Left renal cortex interstitium (tissue), 4 donors: ENCODE measurements at regions not wholly inside any gene's neighbourhood (a gene's known extent, or its start where the extent isn't known, plus 50 kb on each side); places are given as distances from the start of the nearest gene placed in this dataset.
"Not testable (repeated sequence)": the region's sequence is repeated elsewhere in the genome, so short reads cannot be mapped to it uniquely, and the experiment has no call there.

Experiments
- DNase-seq, 4 donors: peaks; one replicate each; pipeline ENCODE4 v3.0.0-alpha.2; 2013; ENCODE audit warnings: low read depth in 4 of 4, low spot score in 2 of 4, missing footprints in 1 of 4

DNA sequence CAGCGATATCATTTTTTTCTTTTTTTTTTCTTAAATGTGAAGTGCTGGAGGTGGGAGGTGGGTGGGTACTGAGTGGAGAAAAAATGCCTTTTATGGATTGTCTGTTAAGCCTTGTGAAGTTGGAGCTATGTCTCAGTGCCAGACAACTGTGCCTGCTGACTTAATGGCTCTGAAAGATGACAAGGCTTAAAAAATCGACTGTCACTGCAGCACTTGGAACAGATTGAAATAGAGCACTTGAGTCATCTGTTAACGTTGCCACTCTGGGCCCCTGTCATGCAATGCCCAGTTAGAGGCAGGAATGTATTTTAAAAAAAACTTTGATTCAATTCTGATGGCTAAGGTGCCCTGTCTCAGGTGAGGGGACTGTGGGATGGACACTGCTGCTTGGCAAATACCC is 108.2 kb upstream of the HS3ST2 start:
- DNase-seq = no peak

DNA sequence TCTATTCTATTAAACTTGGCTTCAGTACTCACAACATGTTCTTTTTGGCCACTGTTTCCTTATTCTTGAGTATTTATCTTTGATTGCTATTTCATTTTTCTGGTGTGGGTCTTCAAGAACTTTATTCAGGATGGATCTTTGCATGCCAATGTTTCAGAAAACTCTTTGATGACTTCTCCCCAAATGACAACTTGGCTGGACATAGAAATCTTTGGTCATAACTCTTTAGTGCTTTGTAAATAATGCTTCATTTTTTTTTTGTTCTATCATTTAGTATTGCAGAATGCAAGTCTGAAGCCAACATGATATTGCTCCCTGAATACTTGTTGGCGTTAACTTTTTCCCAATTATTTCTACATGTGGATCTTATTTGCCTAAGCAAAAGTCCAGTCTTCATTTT is 103.6 kb upstream of the HS3ST2 start:
- DNase-seq = no peak

DNA sequence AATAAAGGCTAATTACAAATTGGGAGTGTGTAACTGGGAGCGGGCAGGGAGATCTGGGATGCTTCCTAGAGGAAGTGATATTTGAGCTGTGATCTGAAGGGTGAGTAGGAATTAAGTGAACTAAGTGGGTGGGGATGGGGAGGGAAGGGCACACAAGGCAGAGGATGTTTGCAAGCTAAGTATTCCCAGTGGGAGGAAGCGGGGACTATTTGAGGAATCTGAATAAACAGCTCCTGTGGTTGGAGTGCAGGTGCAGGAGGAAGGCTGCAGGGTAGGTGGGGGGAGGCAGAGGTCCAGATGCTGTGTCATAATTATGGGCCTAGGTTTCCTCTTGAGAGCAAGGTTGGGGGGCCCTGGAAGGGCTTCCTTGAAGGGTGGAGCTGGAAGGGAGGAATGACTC is 102.1 kb upstream of the HS3ST2 start:
- DNase-seq = no peak

GRCh38 chr16:22712471-22712870 is 101.5 kb upstream of the HS3ST2 start:
- DNase-seq = no peak

DNA sequence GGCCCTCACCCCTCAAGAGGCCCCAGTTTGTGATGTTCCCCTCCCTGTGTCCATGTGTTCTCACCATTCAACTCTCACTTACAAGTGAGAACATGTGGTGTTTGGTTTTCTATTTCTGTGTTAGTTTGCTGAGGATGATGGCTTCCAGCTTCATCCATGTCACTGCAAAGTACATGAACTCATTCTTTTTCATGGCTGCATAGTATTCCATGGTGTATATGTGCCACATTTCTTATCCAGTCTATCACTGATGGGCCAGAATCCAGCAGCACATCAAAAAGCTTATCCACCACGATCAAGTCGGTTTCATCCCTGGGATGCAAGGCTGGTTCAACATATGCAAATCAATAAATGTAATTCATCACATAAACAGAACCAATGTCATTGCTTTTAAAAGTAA is 95.4 kb upstream of the HS3ST2 start:
- DNase-seq = not testable (repeated sequence)

DNA sequence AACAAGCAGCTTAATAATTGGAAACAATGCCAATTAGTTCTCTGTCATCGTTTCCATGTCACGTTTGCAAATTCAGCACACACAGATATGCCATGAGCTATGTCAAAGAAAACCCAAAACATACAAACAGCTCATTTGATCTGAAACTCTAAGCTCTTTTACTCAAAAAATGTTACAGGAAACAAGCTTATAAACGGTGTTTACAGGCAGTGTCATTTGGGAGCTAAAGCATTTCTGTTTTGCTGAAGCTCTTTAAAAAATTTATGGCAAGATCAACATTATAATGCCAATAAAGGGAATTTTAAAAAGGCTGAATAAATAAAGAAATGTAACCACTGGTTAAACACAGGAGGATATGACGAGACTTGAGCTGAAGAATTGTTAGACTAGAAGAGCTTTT is 94.0 kb upstream of the HS3ST2 start:
- DNase-seq = no peak

DNA sequence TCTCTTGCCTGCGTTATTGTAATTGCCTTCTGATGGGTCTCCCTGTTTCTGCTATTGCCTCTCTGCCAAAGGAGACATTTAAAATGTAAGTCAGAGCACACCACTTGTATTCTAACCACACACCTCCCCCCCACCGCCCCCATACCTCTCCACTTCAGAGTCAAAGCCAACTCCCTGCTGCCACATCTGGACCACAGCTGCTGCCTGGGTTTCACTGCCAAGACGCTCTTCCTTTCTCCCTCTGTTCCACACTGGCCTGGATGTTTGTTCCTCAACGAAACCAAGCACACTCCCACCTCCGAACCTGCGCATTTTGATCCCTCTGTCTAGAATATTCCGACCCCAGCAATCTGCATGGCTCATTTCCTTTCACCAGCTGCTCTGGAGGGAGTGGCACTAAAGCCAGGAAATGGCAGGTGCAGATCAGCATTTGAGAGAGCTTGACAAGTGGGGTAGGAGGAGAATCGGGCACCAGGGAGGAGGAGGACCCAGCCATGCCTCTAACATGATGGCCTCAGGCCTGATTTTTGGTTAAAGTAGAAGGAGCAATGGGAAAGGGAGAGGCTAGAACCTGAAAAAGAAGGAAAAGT is 92.4 kb upstream of the HS3ST2 start:
- DNase-seq = no peak

- not testable (repeated sequence) for DNase-seq
These were observed 91.1 kb upstream of the HS3ST2 start for GRCh38 chr16:22722551-22723541.

DNA sequence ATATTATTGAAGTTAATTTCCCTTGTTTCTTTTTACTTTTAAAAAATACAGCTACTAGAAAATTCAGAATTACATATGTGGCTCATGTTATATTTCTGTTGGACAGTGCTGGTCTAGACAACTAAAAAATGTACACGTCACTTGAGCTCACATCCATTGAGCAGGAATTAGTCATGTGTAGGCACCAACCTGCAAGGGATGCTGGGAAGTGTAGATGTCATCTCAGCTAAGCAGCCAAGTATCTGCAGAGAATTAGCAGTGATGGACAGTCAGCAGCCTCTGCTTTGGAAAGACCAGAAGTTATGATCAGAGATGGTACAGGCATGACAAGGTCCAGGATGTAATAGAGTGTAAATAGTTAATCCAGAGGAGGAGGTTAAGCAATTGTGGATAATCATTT is 87.1 kb upstream of the HS3ST2 start:
- DNase-seq = no peak

- DNase-seq = no peak
These were observed 86.4 kb upstream of the HS3ST2 start for GRCh38 chr16:22727285-22728166.

GRCh38 chr16:22728167-22728836 is 85.7 kb upstream of the HS3ST2 start:
- DNase-seq = peak in 2 of 4 donors; percentile 23 to 32

- DNase-seq = peak in 3 of 4 donors; percentile 26 to 66 (median 62)
These were observed 81.6 kb upstream of the HS3ST2 start for GRCh38 chr16:22732400-22732799.

GRCh38 chr16:22732959-22733358 is 81.0 kb upstream of the HS3ST2 start:
- no peak for DNase-seq

- no peak for DNase-seq
These were observed 79.6 kb upstream of the HS3ST2 start for GRCh38 chr16:22734368-22734767.

GRCh38 chr16:22736791-22737190 is 77.2 kb upstream of the HS3ST2 start:
- no peak for DNase-seq

GRCh38 chr16:22739077-22739476 is 74.9 kb upstream of the HS3ST2 start:
- no peak for DNase-seq

DNA sequence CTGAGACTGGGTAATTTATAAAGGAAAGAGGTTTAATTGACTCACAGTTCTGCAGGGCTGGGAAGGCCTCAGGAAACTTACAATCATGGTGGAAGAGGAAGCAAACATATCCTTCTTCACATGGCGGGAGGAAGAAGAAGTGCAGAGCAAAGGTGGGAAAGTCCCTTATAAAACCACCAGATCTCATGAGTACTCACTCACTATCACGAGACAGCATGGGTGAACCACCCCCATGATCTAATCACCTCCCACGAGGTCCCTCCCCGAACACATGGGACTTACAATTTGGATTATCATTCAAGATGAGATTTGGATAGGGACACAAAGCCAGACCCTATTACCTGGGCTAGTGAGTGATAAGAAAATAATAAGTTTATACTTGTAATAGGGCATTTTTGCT is 70.6 kb upstream of the HS3ST2 start:
- DNase-seq = no peak

- DNase-seq = no peak
These were observed 62.8 kb upstream of the HS3ST2 start for GRCh38 chr16:22751104-22751667.

DNA sequence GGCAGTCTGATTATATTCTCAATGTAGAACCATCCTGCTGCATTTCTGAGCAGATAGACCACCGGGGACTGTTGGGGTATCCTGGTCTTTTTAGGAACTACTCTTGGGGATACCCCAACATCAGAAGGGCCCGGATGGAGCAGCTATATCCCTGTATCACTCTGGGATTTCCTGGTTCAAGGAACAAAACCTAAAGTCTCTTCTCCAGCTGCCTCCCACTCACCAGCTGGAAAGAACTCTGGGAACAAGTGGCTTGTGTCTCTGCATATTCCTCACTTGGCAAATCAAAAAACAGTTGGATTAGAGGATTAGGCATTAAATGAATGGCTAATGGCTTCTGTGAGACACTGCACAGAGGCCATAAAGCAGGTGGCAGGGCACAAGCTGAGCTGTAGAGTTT is 62.3 kb upstream of the HS3ST2 start:
- no peak for DNase-seq

GRCh38 chr16:22753451-22753850 is 60.5 kb upstream of the HS3ST2 start:
- DNase-seq = no peak
